GM18508 (cell line): ENCODE measurements at regions not wholly inside any gene's neighbourhood (a gene's known extent, or its start where the extent isn't known, plus 50 kb on each side); places are given as distances from the start of the nearest gene placed in this dataset.
A peak's percentile ranks its signal among the peaks of the same experiment; 100 is the strongest.
"Not testable (repeated sequence)": the region's sequence is repeated elsewhere in the genome, so short reads cannot be mapped to it uniquely, and the experiment has no call there.

Source experiments
- ATAC-seq: cut with Tn5 transposase; IDR thresholded peaks from one replicate; pipeline ENCODE4 v1.9.1; 2021; ENCODE audit warnings: moderate number of reproducible peaks; ENCODE audit not compliant: insufficient read depth, unreplicated experiment

GRCh38 chr2:212721026-212721451 lies 182.4 kb upstream of the ERBB4 start:
- ATAC-seq, result no peak

- ATAC-seq, result not testable (repeated sequence)
Measured at GRCh38 chr2:212715411-212715810, 176.8 kb upstream of the ERBB4 start.

GRCh38 chr2:212713681-212714080 lies 175.1 kb upstream of the ERBB4 start:
- no peak for ATAC-seq

GRCh38 chr2:212712991-212713390 lies 174.4 kb upstream of the ERBB4 start:
- ATAC-seq, result no peak

- ATAC-seq, result no peak
Measured at GRCh38 chr2:212712466-212712865, 173.9 kb upstream of the ERBB4 start.

GRCh38 chr2:212711856-212712255 lies 173.3 kb upstream of the ERBB4 start:
- no peak for ATAC-seq

GRCh38 chr2:212709280-212709679 lies 170.7 kb upstream of the ERBB4 start:
- ATAC-seq, result no peak

GRCh38 chr2:212708355-212708754 lies 169.8 kb upstream of the ERBB4 start:
- ATAC-seq, result no peak

- no peak for ATAC-seq
Measured at GRCh38 chr2:212695426-212695825, 156.8 kb upstream of the ERBB4 start.

GRCh38 chr2:212694398-212694797 lies 155.8 kb upstream of the ERBB4 start:
- ATAC-seq, result no peak

GRCh38 chr2:212692466-212692865 lies 153.9 kb upstream of the ERBB4 start:
- no peak for ATAC-seq

- ATAC-seq, result no peak
Measured at GRCh38 chr2:212686285-212686895, 147.8 kb upstream of the ERBB4 start.

GRCh38 chr2:212683346-212684097 lies 144.9 kb upstream of the ERBB4 start:
- no peak for ATAC-seq

GRCh38 chr2:212682937-212683336 lies 144.3 kb upstream of the ERBB4 start:
- ATAC-seq, result no peak

GRCh38 chr2:212677466-212677865 lies 138.9 kb upstream of the ERBB4 start:
- no peak for ATAC-seq

GRCh38 chr2:212672186-212672585 lies 133.6 kb upstream of the ERBB4 start:
- no peak for ATAC-seq

GRCh38 chr2:212669761-212670160 lies 131.2 kb upstream of the ERBB4 start:
- ATAC-seq, result peak; percentile 50

GRCh38 chr2:212667751-212668316 lies 129.2 kb upstream of the ERBB4 start:
- ATAC-seq, result no peak

- no peak for ATAC-seq
Measured at GRCh38 chr2:212665948-212666347, 127.3 kb upstream of the ERBB4 start.

GRCh38 chr2:212659441-212659840 lies 120.8 kb upstream of the ERBB4 start:
- ATAC-seq, result no peak

- ATAC-seq, result no peak
Measured at GRCh38 chr2:212649646-212650045, 111.0 kb upstream of the ERBB4 start.
